HepG2 (cell line): ENCODE measurements at regions not wholly inside any gene's neighbourhood (a gene's known extent, or its start where the extent isn't known, plus 50 kb on each side); places are given as distances from the start of the nearest gene placed in this dataset.

Experiments
- AHR ChIP-seq: IDR thresholded peaks from 2 replicates; pipeline ENCODE4 v1.6.1; 2018; ENCODE audit warnings: missing genetic modification reagents, missing compliant biosample characterization
- ATF2 ChIP-seq: sonication (generic); formaldehyde crosslinking; IDR thresholded peaks from 2 replicates; pipeline ENCODE4 v1.4.0; 2020; ENCODE audit warnings: missing genetic modification reagents
- ATF3 ChIP-seq: sonication (generic); formaldehyde crosslinking; IDR thresholded peaks from 2 replicates; pipeline ENCODE4 v1.4.0; 2020; ENCODE audit warnings: missing genetic modification reagents
- BHLHE40 ChIP-seq: IDR thresholded peaks from 2 replicates; pipeline ENCODE4 v1.6.1; 2011; ENCODE audit warnings: low read length, improper control_type of control experiment
- CEBPB ChIP-seq: IDR thresholded peaks from 2 replicates; pipeline ENCODE4 v1.6.1; 2011; ENCODE audit warnings: low read depth, low read length, improper control_type of control experiment, borderline replicate concordance
- CHD2 ChIP-seq: IDR thresholded peaks from 2 replicates; pipeline ENCODE4 v1.6.1; 2011; ENCODE audit warnings: low read depth, low read length, improper control_type of control experiment
- HNF4A ChIP-seq: sonication (generic); formaldehyde crosslinking; IDR thresholded peaks from 2 replicates; pipeline ENCODE4 v1.4.0; 2020; ENCODE audit warnings: missing genetic modification reagents
- JUND ChIP-seq: sonication (generic); formaldehyde crosslinking; IDR thresholded peaks from 2 replicates; pipeline ENCODE4 v1.8.0; 2022; ENCODE audit warnings: mild to moderate bottlenecking, missing genetic modification reagents
- KDM2A ChIP-seq: sonication (generic); formaldehyde crosslinking; IDR thresholded peaks from 2 replicates; pipeline ENCODE4 v1.4.0; 2020; ENCODE audit warnings: low read depth, missing genetic modification reagents, borderline replicate concordance
- KLF6 ChIP-seq: IDR thresholded peaks from 2 replicates; pipeline ENCODE4 v1.8.0; 2016; ENCODE audit warnings: missing biosample characterization, missing genetic modification reagents
- NFE2L1 ChIP-seq: sonication (generic); formaldehyde crosslinking; IDR thresholded peaks from 2 replicates; pipeline ENCODE4 v1.4.0; 2020; ENCODE audit warnings: missing genetic modification reagents, mild to moderate bottlenecking, borderline replicate concordance
- NFRKB ChIP-seq: fragments of 450-650 bp; IDR thresholded peaks from 2 replicates; pipeline ENCODE4 v1.6.1; 2017
- POLR2A ChIP-seq, 2 experiments: IDR thresholded peaks; 2 replicates each; pipeline ENCODE4 v1.6.1; 2011; ENCODE audit warnings: low read depth in 2 of 2, low read length in 2 of 2, mild to moderate bottlenecking in 1 of 2, moderate library complexity in 1 of 2; ENCODE audit not compliant: insufficient read depth in 1 of 2
- RCOR2 ChIP-seq: IDR thresholded peaks from 2 replicates; pipeline ENCODE4 v1.6.1; 2016; ENCODE audit warnings: missing biosample characterization, missing genetic modification reagents

GRCh38 chr1:94628499-94628843, 86.9 kb upstream of the F3 start:
- TF ChIP-seq KDM2A = no peak
- TF ChIP-seq AHR (CRISPR knock-in tag) = no peak
- no peak for TF ChIP-seq ATF3 (CRISPR knock-in tag)
- TF ChIP-seq CHD2 = no peak
- no peak for TF ChIP-seq RCOR2 (CRISPR knock-in tag)
- no peak for TF ChIP-seq POLR2A (IDR thresholded peaks at IDR 0.05; ENCODE audit: insufficient read depth in 1 of 2, low read depth in 2 of 2, low read length in 2 of 2)
- no peak for TF ChIP-seq JUND
- TF ChIP-seq HNF4A (CRISPR knock-in tag) = no peak
- no peak for TF ChIP-seq CEBPB
- no peak for TF ChIP-seq BHLHE40
- no peak for TF ChIP-seq NFRKB
- TF ChIP-seq ATF2 (CRISPR knock-in tag) = no peak
- no peak for TF ChIP-seq NFE2L1 (CRISPR knock-in tag)
- TF ChIP-seq KLF6 (CRISPR knock-in tag) = no peak
